ENCODE measurements at regions not wholly inside any gene's neighbourhood (a gene's known extent, or its start where the extent isn't known, plus 50 kb on each side); places are given as distances from the start of the nearest gene placed in this dataset.

DNA sequence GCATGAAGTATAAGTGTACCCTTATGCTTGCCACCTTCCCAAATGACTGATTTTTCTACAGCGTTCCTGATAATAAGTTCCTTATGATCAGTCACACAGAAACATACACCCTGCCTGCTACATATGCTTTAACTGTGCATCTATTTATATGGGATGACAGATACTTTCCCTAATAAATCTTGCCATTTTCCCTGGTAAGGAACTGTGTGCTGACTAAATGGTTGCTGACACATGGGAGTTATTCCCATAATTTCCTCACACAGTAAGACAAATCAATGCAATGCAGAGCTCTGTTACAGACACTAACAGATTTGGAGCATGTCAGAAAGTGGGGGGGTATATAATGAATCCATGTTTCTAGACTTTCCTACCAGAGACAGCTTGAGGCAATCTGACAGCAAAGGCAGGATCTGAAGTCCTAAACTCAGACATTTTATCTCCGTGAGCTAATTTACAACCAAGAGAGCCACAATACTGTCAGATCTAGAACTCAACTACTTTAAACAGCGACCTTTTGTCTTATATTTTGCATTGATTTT, 86.9 kb upstream of the TCF12 start:
- CTCF ChIA-PET = interaction anchor here (1.0 to 5.4 kb wide), 3 partner anchors 9 to 25 kb away, joined by 3 to 30 read pairs (median 3); no protein-coding TSS in a partner anchor
- TF ChIP-seq, protein P1, sequence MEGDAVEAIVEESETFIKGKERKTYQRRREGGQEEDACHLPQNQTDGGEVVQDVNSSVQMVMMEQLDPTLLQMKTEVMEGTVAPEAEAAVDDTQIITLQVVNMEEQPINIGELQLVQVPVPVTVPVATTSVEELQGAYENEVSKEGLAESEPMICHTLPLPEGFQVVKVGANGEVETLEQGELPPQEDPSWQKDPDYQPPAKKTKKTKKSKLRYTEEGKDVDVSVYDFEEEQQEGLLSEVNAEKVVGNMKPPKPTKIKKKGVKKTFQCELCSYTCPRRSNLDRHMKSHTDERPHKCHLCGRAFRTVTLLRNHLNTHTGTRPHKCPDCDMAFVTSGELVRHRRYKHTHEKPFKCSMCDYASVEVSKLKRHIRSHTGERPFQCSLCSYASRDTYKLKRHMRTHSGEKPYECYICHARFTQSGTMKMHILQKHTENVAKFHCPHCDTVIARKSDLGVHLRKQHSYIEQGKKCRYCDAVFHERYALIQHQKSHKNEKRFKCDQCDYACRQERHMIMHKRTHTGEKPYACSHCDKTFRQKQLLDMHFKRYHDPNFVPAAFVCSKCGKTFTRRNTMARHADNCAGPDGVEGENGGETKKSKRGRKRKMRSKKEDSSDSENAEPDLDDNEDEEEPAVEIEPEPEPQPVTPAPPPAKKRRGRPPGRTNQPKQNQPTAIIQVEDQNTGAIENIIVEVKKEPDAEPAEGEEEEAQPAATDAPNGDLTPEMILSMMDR (IDR thresholded peaks at IDR 0.05; ENCODE audit: control extremely low read depth, extremely low read depth, low read depth, missing control alignments) = no peak
- no peak for DNase-seq (ENCODE audit: extremely low spot score)
- POLR2A ChIA-PET = no interaction called here

DNA sequence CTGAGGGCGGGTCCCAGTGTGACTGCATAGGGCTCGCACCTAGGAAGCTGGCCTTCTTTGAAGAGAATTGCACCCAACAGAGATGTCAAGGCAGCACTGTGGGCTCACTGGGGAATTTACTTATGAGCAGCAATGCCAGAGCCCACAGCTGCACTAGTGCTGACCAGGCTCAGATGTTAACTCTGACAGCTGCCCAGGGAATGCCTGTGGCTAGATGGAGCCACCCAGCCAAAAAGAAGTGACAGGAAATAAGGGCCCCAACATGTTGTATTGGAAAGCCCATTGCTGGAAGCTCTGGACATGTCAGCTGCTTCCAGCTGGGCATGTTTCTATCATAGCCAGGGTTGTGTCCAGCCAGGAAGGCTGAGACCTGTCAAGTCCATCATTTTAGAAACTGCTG, 90.9 kb upstream of the ZNF280D start:
- DNase-seq (ENCODE audit: extremely low spot score) = no peak
- TF ChIP-seq, protein P1 (IDR thresholded peaks at IDR 0.05; ENCODE audit: control extremely low read depth, extremely low read depth, low read depth, missing control alignments) = no peak
- ChIA-PET POLR2A (no interaction called here), CTCF (interaction anchor here (0.8 to 2.9 kb wide), 9 partner anchors 10 to 704 kb away, joined by 3 to 13 read pairs (median 4); no protein-coding TSS in a partner anchor)

DNA sequence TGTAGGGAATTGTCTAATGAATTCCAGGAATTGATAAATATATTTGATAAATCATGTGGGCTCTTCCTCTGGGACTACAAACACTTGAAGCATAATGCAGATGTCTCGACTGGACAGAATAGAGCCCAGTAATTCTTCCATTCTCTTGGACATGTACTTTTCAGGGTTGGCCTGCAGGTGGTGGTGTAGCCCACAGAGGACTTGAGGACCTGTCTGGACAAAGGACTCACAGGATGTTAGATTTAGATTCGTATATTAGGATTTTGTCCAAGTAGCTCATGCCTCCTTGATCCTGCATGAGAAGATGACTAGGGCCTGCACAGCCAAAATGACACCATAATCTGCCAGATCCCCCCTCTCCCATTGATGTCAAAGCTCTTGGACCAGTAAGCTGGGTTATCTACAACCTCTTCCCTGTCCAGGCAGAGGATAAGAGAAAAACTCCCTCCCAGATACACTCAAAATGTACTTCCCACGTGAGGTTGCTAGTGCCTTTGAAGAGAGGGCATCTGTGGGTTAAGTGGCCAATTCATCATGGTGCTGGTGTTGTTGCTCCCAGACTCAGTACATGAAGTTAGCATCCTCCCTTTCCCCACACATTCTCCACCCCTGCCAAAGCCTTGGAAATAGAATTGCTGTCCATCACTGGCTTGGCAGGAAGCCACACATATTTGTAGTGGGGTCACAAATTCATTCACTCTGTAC, 88.6 kb upstream of the ZNF280D start:
- ChIA-PET POLR2A (no interaction called here), CTCF (interaction anchor here (0.6 to 3.4 kb wide), 34 partner anchors 9 to 740 kb away, joined by 3 to 30 read pairs (median 3); no protein-coding TSS in a partner anchor)
- DNase-seq (ENCODE audit: extremely low spot score) = peak; percentile 43
- TF ChIP-seq, protein P1 (IDR thresholded peaks at IDR 0.05; ENCODE audit: control extremely low read depth, extremely low read depth, low read depth, missing control alignments) = peak; percentile 63

DNA sequence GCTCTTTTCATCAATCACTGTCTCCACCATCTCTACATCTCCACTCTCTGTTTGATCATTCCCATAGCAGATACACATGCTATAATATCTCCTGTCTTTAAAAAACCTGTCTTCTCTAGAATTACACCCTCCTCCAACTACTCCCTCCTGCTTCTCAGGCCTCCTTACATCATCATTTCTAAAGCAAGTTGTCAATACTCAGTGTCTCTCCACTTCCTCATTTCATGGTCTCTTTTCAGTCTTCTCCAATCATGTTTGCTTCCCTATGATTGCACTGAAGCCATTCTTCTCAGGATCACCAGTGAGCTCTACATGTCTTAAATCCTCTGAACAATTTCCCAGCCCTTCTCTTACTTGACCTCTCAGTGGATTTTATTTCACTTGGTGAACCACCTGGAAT, 87.0 kb upstream of the ZNF280D start:
- ChIA-PET POLR2A (no interaction called here), CTCF (interaction anchor here (1.1 to 3.4 kb wide), 6 partner anchors 18 to 486 kb away, joined by 3 to 14 read pairs (median 4); no protein-coding TSS in a partner anchor)
- peak; percentile 29 for DNase-seq (ENCODE audit: extremely low spot score)
- TF ChIP-seq, protein P1 (IDR thresholded peaks at IDR 0.05; ENCODE audit: control extremely low read depth, extremely low read depth, low read depth, missing control alignments) = no peak

DNA sequence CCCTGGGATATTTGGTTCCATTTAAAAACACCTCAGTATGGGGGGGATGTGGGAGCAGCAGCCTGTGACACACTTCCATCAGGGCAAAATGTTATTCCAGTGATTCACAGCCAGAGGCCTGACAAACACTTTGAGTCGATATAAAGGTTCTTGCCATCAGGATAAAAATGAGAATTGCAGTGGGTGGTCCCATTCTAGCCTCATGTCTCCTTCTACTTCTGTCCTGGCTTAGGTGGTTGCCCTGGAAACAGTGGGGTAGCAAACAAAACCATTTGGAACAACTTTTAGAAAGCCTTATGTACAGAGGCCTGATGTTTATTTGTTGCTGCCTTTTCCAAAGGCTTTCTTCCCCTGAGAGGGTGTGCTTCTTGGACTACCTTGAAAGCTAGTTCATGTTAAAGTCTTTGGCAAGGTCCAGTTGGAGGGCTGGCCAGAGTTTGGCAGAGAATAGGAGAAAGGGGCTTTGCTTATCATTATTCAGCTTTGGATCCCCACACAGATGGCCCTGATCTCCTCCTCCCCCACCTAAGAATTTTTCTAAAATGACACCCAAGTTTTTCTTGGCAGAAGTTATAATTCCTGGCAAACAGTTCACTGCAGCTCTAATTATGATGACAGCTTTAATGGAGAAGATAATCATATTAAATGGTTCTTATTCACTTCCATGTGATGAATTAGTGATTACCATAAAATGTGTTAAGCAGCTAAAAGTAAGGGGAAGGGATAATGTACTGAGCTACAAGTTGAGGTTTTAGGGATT, 84.2 kb upstream of the ZNF280D start:
- TF ChIP-seq, protein P1 (IDR thresholded peaks at IDR 0.05; ENCODE audit: control extremely low read depth, extremely low read depth, low read depth, missing control alignments) = no peak
- POLR2A ChIA-PET = no interaction called here
- CTCF ChIA-PET = interaction anchor here (1.0 to 1.6 kb wide), 3 partner anchors 16 to 326 kb away, joined by 3 to 5 read pairs (median 4); no protein-coding TSS in a partner anchor
- DNase-seq (ENCODE audit: extremely low spot score) = no peak

DNA sequence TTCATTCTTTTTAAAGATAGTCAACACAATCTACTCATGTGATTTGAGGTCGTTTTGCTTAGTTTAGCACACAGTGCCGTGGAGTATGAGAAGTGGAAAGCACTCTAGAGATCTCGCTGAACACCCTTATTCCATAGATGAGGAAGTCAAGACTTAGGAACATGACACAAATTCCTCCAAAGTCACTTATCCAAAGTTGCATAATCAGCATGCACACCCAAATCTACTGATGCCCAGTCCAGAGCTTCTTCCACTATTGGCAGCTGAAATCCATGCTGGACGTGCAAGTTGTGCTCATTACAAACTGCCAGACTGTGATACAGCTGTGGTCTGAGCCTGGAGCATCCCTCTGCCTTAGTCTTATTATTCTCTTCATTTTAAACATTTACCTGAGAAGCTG, 83.5 kb upstream of the ZNF280D start:
- ChIA-PET POLR2A (no interaction called here), CTCF (interaction anchor here (1.0 to 1.3 kb wide), 2 partner anchors 15 to 320 kb away, joined by 3 to 4 read pairs; no protein-coding TSS in a partner anchor)
- no peak for DNase-seq (ENCODE audit: extremely low spot score)
- TF ChIP-seq, protein P1 (IDR thresholded peaks at IDR 0.05; ENCODE audit: control extremely low read depth, extremely low read depth, low read depth, missing control alignments) = no peak
